Neural progenitor cell (in vitro differentiated cells): ENCODE measurements at regions not wholly inside any gene's neighbourhood (a gene's known extent, or its start where the extent isn't known, plus 50 kb on each side); places are given as distances from the start of the nearest gene placed in this dataset.

Experiments used
- DNase-seq: peaks from one replicate; pipeline ENCODE4 v3.0.0-alpha.2; 2016; ENCODE audit warnings: low spot score
- H2AFZ ChIP-seq: fragments of 200-600 bp; sonication (generic); replicated peaks from 2 replicates; pipeline ENCODE4 v1.6.1; 2016; ENCODE audit warnings: antibody characterized with exemption
- H3F3A ChIP-seq: fragments of 200-600 bp; sonication (generic); 2 replicates; pipeline ENCODE4 v1.6.1; 2016; ENCODE audit warnings: antibody characterized with exemption, low read depth
- H3K27ac ChIP-seq: fragments of 200-600 bp; sonication (generic); 2 replicates; pipeline ENCODE4 v1.5.1; 2016; ENCODE audit warnings: mild to moderate bottlenecking
- H3K27me3 ChIP-seq: fragments of 200-600 bp; sonication (generic); 2 replicates; pipeline ENCODE4 v1.6.1; 2016; ENCODE audit warnings: mild to moderate bottlenecking, moderate library complexity
- H3K36me3 ChIP-seq: fragments of 200-600 bp; sonication (generic); 2 replicates; pipeline ENCODE4 v1.5.1; 2016
- H3K4me1 ChIP-seq: fragments of 200-600 bp; sonication (generic); 2 replicates; pipeline ENCODE4 v1.6.1; 2016; ENCODE audit warnings: mixed run types
- H3K4me2 ChIP-seq: fragments of 200-600 bp; sonication (generic); 2 replicates; pipeline ENCODE4 v1.6.1; 2016
- H3K4me3 ChIP-seq: fragments of 200-600 bp; sonication (generic); 2 replicates; pipeline ENCODE4 v1.5.1; 2016
- H3K79me2 ChIP-seq: fragments of 200-600 bp; sonication (generic); 2 replicates; pipeline ENCODE4 v1.6.1; 2016; ENCODE audit warnings: low read depth
- H3K9ac ChIP-seq: fragments of 200-600 bp; sonication (generic); 2 replicates; pipeline ENCODE4 v1.6.1; 2016
- H3K9me3 ChIP-seq: fragments of 200-600 bp; sonication (generic); 2 replicates; pipeline ENCODE4 v1.5.1; 2016; ENCODE audit warnings: low read depth
- H4K20me1 ChIP-seq: fragments of 200-600 bp; sonication (generic); 2 replicates; pipeline ENCODE4 v1.6.1; 2016; ENCODE audit warnings: low read depth
- H3K27ac Mint-ChIP-seq: 3 replicates; pipeline ENCODE4 v1.8.0; 2021; ENCODE audit warnings: mixed read lengths
- H3K27me3 Mint-ChIP-seq: 2 replicates; pipeline ENCODE4 v1.8.0; 2022; ENCODE audit warnings: low read depth, mild to moderate bottlenecking, inconsistent platforms, moderate library complexity, mixed read lengths; ENCODE audit not compliant: insufficient read depth
- H3K36me3 Mint-ChIP-seq: 3 replicates; pipeline ENCODE4 v1.8.0; 2021; ENCODE audit warnings: mixed read lengths
- H3K4me1 Mint-ChIP-seq: 3 replicates; pipeline ENCODE4 v1.8.0; 2021; ENCODE audit warnings: mixed read lengths
- H3K4me3 Mint-ChIP-seq: 3 replicates; pipeline ENCODE4 v1.8.0; 2021; ENCODE audit warnings: mild to moderate bottlenecking, moderate library complexity, mixed read lengths
- H3K9me3 Mint-ChIP-seq: 3 replicates; pipeline ENCODE4 v1.8.0; 2020; ENCODE audit warnings: mixed read lengths
- CTCF ChIP-seq: fragments of 200-600 bp; sonication (generic); IDR thresholded peaks from 2 replicates; pipeline ENCODE4 v1.5.1; 2017; ENCODE audit warnings: antibody characterized with exemption, mild to moderate bottlenecking
- EZH2 ChIP-seq: fragments of 200-600 bp; sonication (generic); IDR thresholded peaks from 2 replicates; pipeline ENCODE4 v1.6.1; 2017; ENCODE audit warnings: antibody characterized with exemption, mild to moderate bottlenecking, moderate library complexity
- EZH2phosphoT487 ChIP-seq: fragments of 200-600 bp; sonication (generic); IDR thresholded peaks from 2 replicates; pipeline ENCODE4 v1.6.1; 2017; ENCODE audit warnings: antibody characterized with exemption

GRCh38 chr2:15711126-15711860, 119.6 kb downstream of the DDX1 start:
- peaks cover 2% of the 10 kb centered on the region for H3K27me3 Mint-ChIP-seq
- Histone ChIP-seq H3K4me2 (no peak overlapping the region), H4K20me1 (no peaks in the 10 kb centered on the region), H3K4me1 (no peaks in the 10 kb centered on the region), H3K9ac (no peak overlapping the region), H3K36me3 (no peaks in the 10 kb centered on the region), H3K9me3 (no peaks in the 10 kb centered on the region), H3K27me3 (no peaks in the 10 kb centered on the region), H3K4me3 (no peak overlapping the region), H3F3A (no peaks in the 10 kb centered on the region), H2AFZ (no peak overlapping the region), H3K79me2 (no peaks in the 10 kb centered on the region), H3K27ac (no peak overlapping the region)
- H3K4me1 Mint-ChIP-seq = peaks cover 8% of the 10 kb centered on the region
- H3K9me3 Mint-ChIP-seq = peaks cover 10% of the 10 kb centered on the region
- H3K36me3 Mint-ChIP-seq = no peaks in the 10 kb centered on the region
- H3K27ac Mint-ChIP-seq = peak overlapping the region; percentile 69
- TF ChIP-seq EZH2phosphoT487 = no peak
- no peak for TF ChIP-seq CTCF
- TF ChIP-seq EZH2 = no peak
- H3K4me3 Mint-ChIP-seq = no peak overlapping the region
- no peak for DNase-seq

GRCh38 chr2:15712551-15713342, 121.1 kb downstream of the DDX1 start:
- Mint-ChIP-seq H3K4me3 (no peak overlapping the region), H3K9me3 (peaks cover 10% of the 10 kb centered on the region), H3K36me3 (no peaks in the 10 kb centered on the region), H3K27me3 (peaks cover 7% of the 10 kb centered on the region), H3K27ac (no peak overlapping the region), H3K4me1 (peaks cover 14% of the 10 kb centered on the region)
- Histone ChIP-seq H3K36me3 (no peaks in the 10 kb centered on the region), H3K79me2 (no peaks in the 10 kb centered on the region), H3F3A (no peaks in the 10 kb centered on the region), H3K27me3 (no peaks in the 10 kb centered on the region), H4K20me1 (no peaks in the 10 kb centered on the region), H2AFZ (no peak overlapping the region), H3K9me3 (no peaks in the 10 kb centered on the region), H3K4me1 (no peaks in the 10 kb centered on the region), H3K9ac (no peak overlapping the region), H3K27ac (no peak overlapping the region), H3K4me2 (no peak overlapping the region), H3K4me3 (no peak overlapping the region)
- TF ChIP-seq EZH2 = no peak
- no peak for TF ChIP-seq EZH2phosphoT487
- TF ChIP-seq CTCF = no peak
- DNase-seq = no peak

GRCh38 chr2:15713475-15713874, 121.8 kb downstream of the DDX1 start:
- no peak overlapping the region for H3K4me3 Mint-ChIP-seq
- Histone ChIP-seq H4K20me1 (no peaks in the 10 kb centered on the region), H3K27ac (no peak overlapping the region), H3K27me3 (no peaks in the 10 kb centered on the region), H3K4me3 (no peak overlapping the region), H3K9me3 (no peaks in the 10 kb centered on the region), H3K4me1 (no peaks in the 10 kb centered on the region), H3K79me2 (no peaks in the 10 kb centered on the region), H3K9ac (no peak overlapping the region), H3K36me3 (no peaks in the 10 kb centered on the region), H3F3A (no peaks in the 10 kb centered on the region), H3K4me2 (no peak overlapping the region), H2AFZ (no peak overlapping the region)
- H3K36me3 Mint-ChIP-seq = no peaks in the 10 kb centered on the region
- H3K27ac Mint-ChIP-seq = no peak overlapping the region
- TF ChIP-seq CTCF (no peak), EZH2phosphoT487 (no peak), EZH2 (no peak)
- H3K4me1 Mint-ChIP-seq = peaks cover 16% of the 10 kb centered on the region
- peaks cover 10% of the 10 kb centered on the region for H3K9me3 Mint-ChIP-seq
- H3K27me3 Mint-ChIP-seq = peaks cover 12% of the 10 kb centered on the region
- DNase-seq = no peak
